ENCODE measurements at regions not wholly inside any gene's neighbourhood (a gene's known extent, or its start where the extent isn't known, plus 50 kb on each side); places are given as distances from the start of the nearest gene placed in this dataset.

DNA sequence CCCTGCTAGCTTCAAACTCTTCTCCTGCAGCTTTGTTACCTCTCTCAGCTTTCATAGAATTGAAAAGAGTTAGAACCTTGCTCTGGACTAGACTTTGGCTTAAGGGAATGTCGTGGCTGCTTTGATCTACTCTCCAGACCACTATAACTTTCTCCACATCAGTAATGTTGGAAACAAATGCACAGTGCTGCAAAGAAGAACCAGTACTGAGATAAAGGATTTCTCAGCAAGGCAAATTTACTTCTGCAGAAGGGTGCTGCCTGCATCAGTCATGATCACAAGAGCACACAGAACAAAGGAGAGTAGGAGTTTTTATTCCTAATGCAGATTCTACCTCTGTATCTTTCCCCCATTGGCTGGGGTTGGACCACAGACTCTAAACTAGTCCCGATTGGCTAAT is 621.6 kb upstream of the CHRM3 start:
- TF ChIP-seq, protein P1, sequence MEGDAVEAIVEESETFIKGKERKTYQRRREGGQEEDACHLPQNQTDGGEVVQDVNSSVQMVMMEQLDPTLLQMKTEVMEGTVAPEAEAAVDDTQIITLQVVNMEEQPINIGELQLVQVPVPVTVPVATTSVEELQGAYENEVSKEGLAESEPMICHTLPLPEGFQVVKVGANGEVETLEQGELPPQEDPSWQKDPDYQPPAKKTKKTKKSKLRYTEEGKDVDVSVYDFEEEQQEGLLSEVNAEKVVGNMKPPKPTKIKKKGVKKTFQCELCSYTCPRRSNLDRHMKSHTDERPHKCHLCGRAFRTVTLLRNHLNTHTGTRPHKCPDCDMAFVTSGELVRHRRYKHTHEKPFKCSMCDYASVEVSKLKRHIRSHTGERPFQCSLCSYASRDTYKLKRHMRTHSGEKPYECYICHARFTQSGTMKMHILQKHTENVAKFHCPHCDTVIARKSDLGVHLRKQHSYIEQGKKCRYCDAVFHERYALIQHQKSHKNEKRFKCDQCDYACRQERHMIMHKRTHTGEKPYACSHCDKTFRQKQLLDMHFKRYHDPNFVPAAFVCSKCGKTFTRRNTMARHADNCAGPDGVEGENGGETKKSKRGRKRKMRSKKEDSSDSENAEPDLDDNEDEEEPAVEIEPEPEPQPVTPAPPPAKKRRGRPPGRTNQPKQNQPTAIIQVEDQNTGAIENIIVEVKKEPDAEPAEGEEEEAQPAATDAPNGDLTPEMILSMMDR (IDR thresholded peaks at IDR 0.05), result no peak
- no peak for TF ChIP-seq NFYB (CRISPR knock-in tag; conservative IDR thresholded peaks at IDR 0.05; ENCODE audit: low read depth)
- no peak for TF ChIP-seq SP1 (CRISPR knock-in tag; conservative IDR thresholded peaks at IDR 0.05)
